ENCODE measurements at regions not wholly inside any gene's neighbourhood (a gene's known extent, or its start where the extent isn't known, plus 50 kb on each side); places are given as distances from the start of the nearest gene placed in this dataset.
A peak's percentile ranks its signal among the peaks of the same experiment; 100 is the strongest.

DNA sequence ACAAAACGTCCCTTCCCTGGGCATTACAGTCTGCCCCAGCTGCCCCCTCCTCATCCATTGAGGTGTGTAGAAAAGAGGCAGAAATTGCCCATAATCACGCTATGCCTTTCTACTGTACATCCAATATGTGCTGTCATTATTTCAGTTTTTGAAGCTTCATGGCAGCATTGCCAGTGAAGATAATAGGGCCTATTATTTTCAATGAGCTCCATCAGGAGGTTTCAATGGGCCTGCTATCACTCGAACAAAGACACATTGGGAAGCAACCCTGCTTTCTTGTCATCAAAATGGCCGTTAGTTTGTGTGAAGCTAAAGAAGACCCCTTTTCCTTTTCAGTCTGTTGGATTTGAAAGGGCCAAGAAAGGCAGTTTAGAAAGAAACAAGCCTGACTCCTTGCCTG is 653.8 kb downstream of the NOVA1 start:
- DNase-seq, result no peak

DNA sequence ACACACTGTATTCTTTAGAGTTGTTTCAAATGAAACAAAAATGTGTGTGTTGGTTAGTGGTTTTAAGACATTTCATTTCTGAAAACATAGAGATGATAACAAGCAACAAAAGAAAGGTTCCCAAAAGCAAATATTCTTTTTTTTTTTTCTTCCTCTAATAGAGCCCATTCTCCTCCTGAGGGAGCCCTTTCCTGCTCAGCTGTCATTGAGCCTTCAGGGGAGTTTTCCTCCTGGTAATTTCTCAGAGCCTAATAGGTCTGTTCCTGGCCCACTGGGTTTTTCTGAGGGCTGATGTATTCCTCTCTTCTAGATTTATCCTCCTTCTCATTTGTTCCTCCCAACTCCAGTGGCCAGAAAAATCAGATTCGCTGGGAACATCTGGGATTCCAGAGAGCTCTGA is 654.5 kb downstream of the NOVA1 start:
- DNase-seq, result no peak

GRCh38 chr14:25942090-25942489 is 655.7 kb downstream of the NOVA1 start:
- DNase-seq, result no peak

GRCh38 chr14:25933731-25934130 is 664.1 kb downstream of the NOVA1 start:
- no peak for DNase-seq

DNA sequence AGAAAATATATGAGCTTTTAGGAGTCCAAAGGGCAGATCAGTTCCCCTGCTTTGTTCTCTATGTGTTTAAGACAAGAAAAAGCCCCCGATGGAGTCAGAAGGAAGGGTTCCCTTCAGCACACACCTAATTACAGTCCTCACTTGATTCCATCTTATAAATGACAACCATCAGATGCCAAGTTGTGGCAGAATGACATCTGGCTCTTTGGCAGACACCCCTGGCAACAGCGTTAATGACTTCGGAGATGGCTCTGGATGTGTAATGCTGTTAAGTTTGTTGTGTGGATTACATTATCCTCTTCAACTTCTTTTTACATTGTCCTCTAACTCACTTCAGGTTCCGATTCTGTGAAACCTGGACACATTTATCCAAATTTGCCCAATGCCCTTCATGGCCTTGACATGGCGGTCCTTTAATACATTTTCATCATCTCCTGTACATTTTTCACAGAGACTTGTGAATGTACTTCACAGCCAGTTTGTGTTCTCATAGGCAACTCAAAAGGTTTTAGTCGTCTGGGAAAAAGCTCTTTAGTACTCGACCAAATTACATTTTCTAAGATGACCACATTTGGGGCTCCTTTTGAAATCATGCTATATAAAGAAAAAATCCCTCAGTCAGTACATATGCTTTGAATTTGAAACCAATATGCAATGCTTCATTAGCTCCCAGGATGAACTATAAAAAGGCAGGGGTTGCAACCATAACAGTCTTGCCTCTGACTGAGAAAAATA is 667.8 kb downstream of the NOVA1 start:
- DNase-seq, result peak; percentile 91

DNA sequence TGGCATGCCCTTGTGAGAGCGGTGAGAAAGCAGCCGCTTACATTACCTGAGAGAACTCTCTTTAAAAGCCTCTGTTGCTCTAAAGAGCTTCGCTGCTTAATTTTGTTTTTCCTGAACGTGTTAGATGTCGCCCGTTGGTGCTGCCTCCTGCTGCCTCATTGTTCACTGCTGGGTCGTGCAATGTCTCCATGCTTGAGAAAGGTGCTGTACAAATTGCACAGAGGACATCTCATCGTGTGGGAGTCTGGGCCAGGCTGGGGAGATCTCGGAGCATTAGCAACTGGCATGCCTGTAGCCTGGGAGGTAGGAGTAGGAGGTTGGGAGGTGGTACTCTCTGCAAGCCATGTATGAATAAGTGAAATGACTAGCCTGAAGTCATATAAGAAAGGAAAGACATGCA is 686.0 kb downstream of the NOVA1 start:
- DNase-seq, result no peak

- no peak for DNase-seq
Measured at GRCh38 chr14:25909045-25909747, 688.6 kb downstream of the NOVA1 start.

GRCh38 chr14:25908277-25909044 is 689.4 kb downstream of the NOVA1 start:
- DNase-seq, result no peak

DNA sequence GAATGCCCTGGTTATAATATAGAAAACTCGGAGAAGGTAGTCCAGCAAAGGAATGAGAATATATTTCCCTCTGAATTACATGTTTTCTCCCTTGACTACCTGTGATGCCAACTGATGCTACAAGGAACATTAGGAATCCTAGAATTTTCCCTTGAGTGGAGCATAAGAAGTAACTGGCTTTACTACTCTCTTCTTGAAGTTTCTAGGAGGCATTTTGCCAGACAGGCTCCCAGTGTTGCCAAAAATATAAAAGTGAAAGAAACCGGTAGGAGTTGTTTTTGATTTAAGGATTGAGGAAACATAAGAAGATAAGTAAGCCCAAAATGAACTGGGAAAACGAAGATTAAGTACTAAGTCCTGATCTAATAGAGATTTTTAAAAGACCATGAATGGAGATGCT is 693.4 kb downstream of the NOVA1 start:
- DNase-seq, result no peak

- DNase-seq, result no peak
Measured at GRCh38 chr14:25899197-25899596, 698.6 kb downstream of the NOVA1 start.

GRCh38 chr14:25896777-25897176 is 701.1 kb downstream of the NOVA1 start:
- DNase-seq, result no peak

- no peak for DNase-seq
Measured at GRCh38 chr14:25895740-25896139, 702.1 kb downstream of the NOVA1 start.

DNA sequence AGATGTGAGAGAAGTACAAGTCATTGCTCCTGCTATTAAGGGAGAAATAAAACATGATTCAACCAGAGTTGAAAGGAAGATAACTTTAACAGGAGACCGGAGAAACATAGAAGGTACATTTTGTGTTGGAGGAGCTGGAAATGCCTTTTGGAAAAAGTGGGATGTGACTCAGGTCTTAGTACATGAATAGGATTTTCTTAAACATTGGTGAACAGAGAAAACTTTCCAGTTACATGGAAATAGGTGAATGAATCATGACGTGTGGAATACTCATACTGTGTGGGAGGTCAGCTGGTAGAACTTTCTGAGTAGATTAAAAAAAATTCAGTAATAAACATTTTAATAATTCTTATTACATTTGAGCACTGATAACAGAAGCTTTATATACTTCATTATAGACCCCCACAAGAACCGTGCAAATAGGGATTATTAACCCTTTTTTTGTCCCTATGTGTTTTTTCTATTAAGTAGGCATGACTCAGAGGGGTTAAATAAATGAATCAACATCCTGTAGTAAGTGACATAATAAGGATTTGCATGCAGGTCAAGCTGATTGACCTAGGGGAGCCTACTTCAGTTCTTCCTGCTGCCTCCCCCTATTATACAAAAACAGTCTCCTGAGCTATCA is 710.5 kb downstream of the NOVA1 start:
- no peak for DNase-seq

DNA sequence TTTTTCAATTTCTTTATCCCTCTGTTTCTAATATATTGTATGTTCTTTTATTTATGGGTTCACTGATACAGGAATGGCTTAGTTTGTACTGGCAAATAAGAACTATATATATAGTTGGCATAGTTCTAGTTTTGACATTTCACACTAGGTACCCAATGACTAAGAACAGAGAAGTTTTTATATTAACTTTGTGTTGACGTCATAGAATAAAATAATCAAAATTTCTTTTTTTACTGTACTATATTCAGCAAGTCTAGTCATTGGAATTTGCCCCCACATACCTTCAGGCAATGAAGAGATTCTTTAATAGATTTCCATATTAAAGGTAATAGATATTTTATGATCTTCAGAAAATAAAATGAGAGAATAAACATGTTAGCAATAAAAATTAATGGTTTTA is 713.2 kb downstream of the NOVA1 start:
- no peak for DNase-seq

- DNase-seq, result no peak
Measured at GRCh38 chr14:25882899-25883298, 714.9 kb downstream of the NOVA1 start.

DNA sequence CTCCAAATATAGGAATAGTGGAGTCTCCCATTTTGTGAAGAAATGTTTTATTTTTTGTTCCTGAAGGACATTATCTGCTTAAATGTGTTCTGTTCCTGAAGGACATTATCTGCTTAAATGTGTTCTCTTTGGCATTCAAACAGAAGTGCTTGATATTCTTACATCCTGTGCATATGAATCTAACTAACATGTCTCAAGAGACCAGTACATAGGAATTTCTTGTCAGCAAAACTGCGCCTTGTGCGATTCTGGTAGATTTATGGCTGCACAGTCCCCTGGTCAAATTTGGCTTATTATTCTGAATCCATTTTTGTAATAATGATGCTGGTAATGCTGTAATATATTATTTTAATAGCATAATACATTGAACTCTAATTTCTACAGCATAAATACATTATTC is 722.4 kb downstream of the NOVA1 start:
- no peak for DNase-seq

GRCh38 chr14:25869854-25870253 is 728.0 kb downstream of the NOVA1 start:
- no peak for DNase-seq

- no peak for DNase-seq
Measured at GRCh38 chr14:25868521-25869314, 729.1 kb downstream of the NOVA1 start.

DNA sequence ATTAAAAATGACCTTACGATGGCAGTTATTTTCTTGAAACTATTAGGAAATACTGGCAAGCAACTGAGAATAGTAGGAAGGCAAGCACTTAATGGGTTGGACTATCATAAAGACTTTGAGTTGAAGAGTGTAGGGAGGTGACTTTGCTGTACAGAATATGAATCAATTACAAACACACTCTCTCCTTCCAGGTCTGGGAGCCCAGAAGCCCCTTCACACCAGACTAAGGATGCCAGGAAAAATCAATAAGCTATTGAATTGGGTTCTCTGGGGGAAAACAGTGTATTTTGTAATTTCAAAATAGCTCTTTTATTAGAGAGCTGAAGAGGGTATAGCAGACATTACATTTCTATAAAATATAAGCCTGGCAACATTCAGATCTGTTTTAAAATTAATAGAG is 736.4 kb downstream of the NOVA1 start:
- no peak for DNase-seq

DNA sequence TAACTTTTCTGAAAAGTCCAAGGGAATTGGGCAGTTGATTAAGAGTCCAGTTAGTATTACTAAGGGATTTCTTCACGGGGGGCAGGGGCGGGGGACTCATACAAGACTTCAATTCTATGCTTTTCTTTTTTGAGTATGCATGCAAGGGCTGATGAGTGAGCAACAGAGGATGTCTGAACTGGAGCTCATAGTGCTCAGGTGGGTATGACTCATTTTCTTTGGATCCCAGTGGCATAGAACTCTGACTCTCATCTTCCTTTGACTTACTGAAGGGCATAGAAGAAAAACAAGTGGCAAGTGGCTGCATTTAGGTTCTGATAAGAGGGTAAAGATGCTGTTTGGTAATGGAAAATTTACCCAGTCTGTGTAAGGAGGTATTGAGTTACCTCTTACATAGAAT is 749.2 kb downstream of the NOVA1 start:
- DNase-seq, result no peak

DNA sequence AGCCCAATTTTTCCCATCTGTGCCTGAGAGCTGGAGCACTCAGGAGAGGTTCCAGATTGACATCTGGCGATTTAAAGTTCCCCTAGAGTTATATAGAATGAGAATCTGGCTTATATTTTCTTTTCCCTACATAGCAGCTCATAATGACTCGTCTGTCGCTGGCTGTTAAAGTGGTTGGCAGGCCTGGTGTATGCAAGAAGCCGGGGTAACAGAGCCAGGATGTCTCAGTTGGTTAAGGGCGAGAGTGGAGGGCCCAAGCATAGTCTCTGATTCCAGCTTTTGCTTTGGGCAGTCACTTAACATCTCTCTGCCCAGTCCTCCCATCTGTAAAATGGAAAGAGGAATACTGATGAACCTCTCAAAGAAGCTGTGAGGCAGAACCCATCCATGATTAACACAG is 751.6 kb downstream of the NOVA1 start:
- no peak for DNase-seq

Measured in NCI-H1694 (cell line).